ENCODE measurements at regions not wholly inside any gene's neighbourhood (a gene's known extent, or its start where the extent isn't known, plus 50 kb on each side); places are given as distances from the start of the nearest gene placed in this dataset.

- Histone ChIP-seq H3K27ac (no peak overlapping the region), H3K36me3 (no peaks in the 10 kb centered on the region), H3K27me3 (ENCODE audit: low read depth) (peaks cover 4% of the 10 kb centered on the region), H3K4me3 (no peak overlapping the region), H3K9me3 (no peaks in the 10 kb centered on the region), H3K4me1 (no peaks in the 10 kb centered on the region)
- TF ChIP-seq, protein P1, sequence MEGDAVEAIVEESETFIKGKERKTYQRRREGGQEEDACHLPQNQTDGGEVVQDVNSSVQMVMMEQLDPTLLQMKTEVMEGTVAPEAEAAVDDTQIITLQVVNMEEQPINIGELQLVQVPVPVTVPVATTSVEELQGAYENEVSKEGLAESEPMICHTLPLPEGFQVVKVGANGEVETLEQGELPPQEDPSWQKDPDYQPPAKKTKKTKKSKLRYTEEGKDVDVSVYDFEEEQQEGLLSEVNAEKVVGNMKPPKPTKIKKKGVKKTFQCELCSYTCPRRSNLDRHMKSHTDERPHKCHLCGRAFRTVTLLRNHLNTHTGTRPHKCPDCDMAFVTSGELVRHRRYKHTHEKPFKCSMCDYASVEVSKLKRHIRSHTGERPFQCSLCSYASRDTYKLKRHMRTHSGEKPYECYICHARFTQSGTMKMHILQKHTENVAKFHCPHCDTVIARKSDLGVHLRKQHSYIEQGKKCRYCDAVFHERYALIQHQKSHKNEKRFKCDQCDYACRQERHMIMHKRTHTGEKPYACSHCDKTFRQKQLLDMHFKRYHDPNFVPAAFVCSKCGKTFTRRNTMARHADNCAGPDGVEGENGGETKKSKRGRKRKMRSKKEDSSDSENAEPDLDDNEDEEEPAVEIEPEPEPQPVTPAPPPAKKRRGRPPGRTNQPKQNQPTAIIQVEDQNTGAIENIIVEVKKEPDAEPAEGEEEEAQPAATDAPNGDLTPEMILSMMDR (IDR thresholded peaks at IDR 0.05): no peak
- no peak for ATAC-seq
- DNase-seq: no peak
- intact Hi-C loops (cut with DNase I): no loop called here
These were observed 340.6 kb downstream of the TEX29 start for GRCh38 chr13:111661052-111661451.

- intact Hi-C loops (cut with DNase I): no loop called here
- no peaks in the 10 kb centered on the region for H3K36me3 ChIP-seq
- no peak overlapping the region for H3K27ac ChIP-seq
- no peaks in the 10 kb centered on the region for H3K4me1 ChIP-seq
- H3K4me3 ChIP-seq: no peak overlapping the region
- TF ChIP-seq, protein P1 (IDR thresholded peaks at IDR 0.05): no peak
- H3K27me3 ChIP-seq (ENCODE audit: low read depth): peaks cover 4% of the 10 kb centered on the region
- ATAC-seq (no peak), DNase-seq (no peak)
- H3K9me3 ChIP-seq: no peaks in the 10 kb centered on the region
These were observed 341.3 kb downstream of the TEX29 start for GRCh38 chr13:111661776-111662175.

DNA sequence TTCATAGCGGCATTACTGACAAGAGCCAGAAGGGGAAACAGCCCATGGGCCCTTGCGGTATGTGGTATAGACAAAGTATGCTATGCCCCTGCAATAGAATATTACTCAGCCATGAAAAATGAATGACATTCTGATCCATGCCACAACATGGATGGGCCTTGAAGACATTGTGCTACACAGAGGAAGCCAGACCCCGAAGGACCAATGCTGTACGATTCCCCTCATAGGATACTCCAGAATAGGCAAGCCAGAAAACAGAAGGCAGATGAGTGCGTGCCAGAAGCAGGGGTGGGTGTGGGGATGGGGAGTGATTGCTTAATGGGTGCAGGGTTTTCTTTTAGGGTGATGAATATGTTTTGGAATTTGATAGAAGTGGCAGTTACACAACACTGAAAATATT lies 342.0 kb downstream of the TEX29 start:
- H3K4me1 ChIP-seq: no peaks in the 10 kb centered on the region
- DNase-seq: no peak

GRCh38 chr13:111662895-111663294 lies 342.5 kb downstream of the TEX29 start:
- TF ChIP-seq, protein P1 (IDR thresholded peaks at IDR 0.05): no peak
- Histone ChIP-seq H3K4me3 (no peak overlapping the region), H3K4me1 (no peaks in the 10 kb centered on the region), H3K27me3 (ENCODE audit: low read depth) (peaks cover 4% of the 10 kb centered on the region), H3K27ac (no peak overlapping the region), H3K36me3 (no peaks in the 10 kb centered on the region), H3K9me3 (no peaks in the 10 kb centered on the region)
- no peak for DNase-seq
- intact Hi-C loops (cut with DNase I): no loop called here
- no peak for ATAC-seq

More for the DNA sequence above, 342.0 kb downstream of the TEX29 start:
- Histone ChIP-seq H3K4me3 (no peak overlapping the region), H3K27ac (no peak overlapping the region), H3K27me3 (ENCODE audit: low read depth) (peaks cover 4% of the 10 kb centered on the region), H3K9me3 (no peaks in the 10 kb centered on the region), H3K36me3 (no peaks in the 10 kb centered on the region)
- intact Hi-C loops (cut with DNase I): no loop called here
- no peak for ATAC-seq
- TF ChIP-seq, protein P1 (IDR thresholded peaks at IDR 0.05): no peak

GRCh38 chr13:111663505-111663904 lies 343.1 kb downstream of the TEX29 start:
- TF ChIP-seq, protein P1 (IDR thresholded peaks at IDR 0.05): no peak
- no peaks in the 10 kb centered on the region for H3K36me3 ChIP-seq
- H3K27me3 ChIP-seq (ENCODE audit: low read depth): peaks cover 4% of the 10 kb centered on the region
- no peak overlapping the region for H3K4me3 ChIP-seq
- no peaks in the 10 kb centered on the region for H3K9me3 ChIP-seq
- intact Hi-C loops (cut with DNase I): no loop called here
- no peak overlapping the region for H3K27ac ChIP-seq
- no peaks in the 10 kb centered on the region for H3K4me1 ChIP-seq
- DNase-seq (no peak), ATAC-seq (no peak)

DNA sequence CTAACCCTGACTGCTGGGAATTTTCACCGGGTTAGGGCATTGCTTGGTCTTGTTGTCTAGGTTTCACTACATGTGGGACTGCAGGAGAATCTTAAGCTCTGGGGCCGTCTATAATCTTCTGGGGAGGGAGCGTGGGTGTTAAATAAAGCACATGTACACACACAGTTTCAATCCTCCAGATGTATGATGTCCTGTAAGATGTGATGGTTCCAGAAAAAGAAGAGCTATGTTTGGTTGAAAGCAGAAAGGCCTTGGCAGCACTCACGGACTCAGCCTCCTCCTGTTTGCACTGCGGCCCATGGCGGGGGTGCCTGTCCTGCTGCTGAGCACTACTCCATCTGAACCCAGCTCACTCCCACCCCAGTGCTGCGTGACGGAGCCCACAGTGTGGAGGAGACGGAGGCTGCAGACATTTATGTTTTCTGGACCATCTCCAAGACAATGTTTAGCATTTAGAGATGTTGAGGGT lies 343.5 kb downstream of the TEX29 start:
- Histone ChIP-seq H3K27me3 (ENCODE audit: low read depth) (peaks cover 4% of the 10 kb centered on the region), H3K36me3 (no peaks in the 10 kb centered on the region), H3K4me1 (no peaks in the 10 kb centered on the region), H3K27ac (no peak overlapping the region), H3K9me3 (no peaks in the 10 kb centered on the region), H3K4me3 (no peak overlapping the region)
- TF ChIP-seq, protein P1 (IDR thresholded peaks at IDR 0.05): no peak
- DNase-seq (no peak), ATAC-seq (no peak)
- intact Hi-C loops (cut with DNase I): no loop called here
